Vagina (tissue), 2 donors: ENCODE measurements at regions not wholly inside any gene's neighbourhood (a gene's known extent, or its start where the extent isn't known, plus 50 kb on each side); places are given as distances from the start of the nearest gene placed in this dataset.

Experiments used
- POLR2AphosphoS5 ChIP-seq, 2 donors: sonication (generic); formaldehyde crosslinking; IDR thresholded peaks; one replicate each; pipeline ENCODE4 v1.9.0; 2017; ENCODE audit warnings: antibody characterized with exemption in 2 of 2, mild to moderate bottlenecking in 2 of 2, low read depth in 1 of 2; ENCODE audit not compliant: insufficient read depth in 1 of 2
- TF ChIP-seq, protein P1 (sequence below), 3 experiments: fragments of 450-650 bp in 2 of 3; fragments of 200-600 bp in 1 of 3; sonication (generic) in 1 of 3; IDR thresholded peaks; one replicate each; pipeline ENCODE4 v1.5.1; 2017 to 2019; ENCODE audit warnings: antibody characterized with exemption in 3 of 3, mild to moderate bottlenecking in 2 of 3, moderate library complexity in 2 of 3

- TF ChIP-seq, protein P1, sequence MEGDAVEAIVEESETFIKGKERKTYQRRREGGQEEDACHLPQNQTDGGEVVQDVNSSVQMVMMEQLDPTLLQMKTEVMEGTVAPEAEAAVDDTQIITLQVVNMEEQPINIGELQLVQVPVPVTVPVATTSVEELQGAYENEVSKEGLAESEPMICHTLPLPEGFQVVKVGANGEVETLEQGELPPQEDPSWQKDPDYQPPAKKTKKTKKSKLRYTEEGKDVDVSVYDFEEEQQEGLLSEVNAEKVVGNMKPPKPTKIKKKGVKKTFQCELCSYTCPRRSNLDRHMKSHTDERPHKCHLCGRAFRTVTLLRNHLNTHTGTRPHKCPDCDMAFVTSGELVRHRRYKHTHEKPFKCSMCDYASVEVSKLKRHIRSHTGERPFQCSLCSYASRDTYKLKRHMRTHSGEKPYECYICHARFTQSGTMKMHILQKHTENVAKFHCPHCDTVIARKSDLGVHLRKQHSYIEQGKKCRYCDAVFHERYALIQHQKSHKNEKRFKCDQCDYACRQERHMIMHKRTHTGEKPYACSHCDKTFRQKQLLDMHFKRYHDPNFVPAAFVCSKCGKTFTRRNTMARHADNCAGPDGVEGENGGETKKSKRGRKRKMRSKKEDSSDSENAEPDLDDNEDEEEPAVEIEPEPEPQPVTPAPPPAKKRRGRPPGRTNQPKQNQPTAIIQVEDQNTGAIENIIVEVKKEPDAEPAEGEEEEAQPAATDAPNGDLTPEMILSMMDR (IDR thresholded peaks at IDR 0.05) = no peak
- TF ChIP-seq POLR2AphosphoS5 (IDR thresholded peaks at IDR 0.05; ENCODE audit: insufficient read depth in 1 of 2, low read depth in 1 of 2) = no peak
Measured at GRCh38 chr18:67266246-67267237, 250.0 kb downstream of the DSEL start.
